ENCODE measurements at regions not wholly inside any gene's neighbourhood (a gene's known extent, or its start where the extent isn't known, plus 50 kb on each side); places are given as distances from the start of the nearest gene placed in this dataset.

GRCh38 chr3:127373441-127374085, 85.7 kb upstream of the PRR20G start:
- peaks cover 6% of the 10 kb centered on the region; the same call in 1 of the 2 replicates for H3K27me3 ChIP-seq (ENCODE audit: control insufficient read depth, insufficient read depth, low read length)
- no peaks in the 10 kb centered on the region for H3K9me1 ChIP-seq (ENCODE audit: insufficient read depth, low read length)
- no peaks in the 10 kb centered on the region for H3K79me1 ChIP-seq (ENCODE audit: low read depth in 1 of 2, low read length in 2 of 2)
- H3K9me3 ChIP-seq (ENCODE audit: control insufficient read depth, insufficient read depth, low read length), result no peaks in the 10 kb centered on the region
- no peak overlapping the region for H2BK15ac ChIP-seq (ENCODE audit: low read depth, low read length)
- intact Hi-C loops (cut with micrococcal nuclease), result no loop called here
- TF ChIP-seq, protein P1, sequence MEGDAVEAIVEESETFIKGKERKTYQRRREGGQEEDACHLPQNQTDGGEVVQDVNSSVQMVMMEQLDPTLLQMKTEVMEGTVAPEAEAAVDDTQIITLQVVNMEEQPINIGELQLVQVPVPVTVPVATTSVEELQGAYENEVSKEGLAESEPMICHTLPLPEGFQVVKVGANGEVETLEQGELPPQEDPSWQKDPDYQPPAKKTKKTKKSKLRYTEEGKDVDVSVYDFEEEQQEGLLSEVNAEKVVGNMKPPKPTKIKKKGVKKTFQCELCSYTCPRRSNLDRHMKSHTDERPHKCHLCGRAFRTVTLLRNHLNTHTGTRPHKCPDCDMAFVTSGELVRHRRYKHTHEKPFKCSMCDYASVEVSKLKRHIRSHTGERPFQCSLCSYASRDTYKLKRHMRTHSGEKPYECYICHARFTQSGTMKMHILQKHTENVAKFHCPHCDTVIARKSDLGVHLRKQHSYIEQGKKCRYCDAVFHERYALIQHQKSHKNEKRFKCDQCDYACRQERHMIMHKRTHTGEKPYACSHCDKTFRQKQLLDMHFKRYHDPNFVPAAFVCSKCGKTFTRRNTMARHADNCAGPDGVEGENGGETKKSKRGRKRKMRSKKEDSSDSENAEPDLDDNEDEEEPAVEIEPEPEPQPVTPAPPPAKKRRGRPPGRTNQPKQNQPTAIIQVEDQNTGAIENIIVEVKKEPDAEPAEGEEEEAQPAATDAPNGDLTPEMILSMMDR (conservative IDR thresholded peaks at IDR 0.05; ENCODE audit: low read depth, low read length), result no peak
- no peak for TF ChIP-seq RCOR1 (IDR thresholded peaks at IDR 0.05; ENCODE audit: insufficient replicate concordance, low read length)
- TF ChIP-seq BHLHE40 (IDR thresholded peaks at IDR 0.05; ENCODE audit: low read depth, low read length), result no peak
- TF ChIP-seq, protein P2, sequence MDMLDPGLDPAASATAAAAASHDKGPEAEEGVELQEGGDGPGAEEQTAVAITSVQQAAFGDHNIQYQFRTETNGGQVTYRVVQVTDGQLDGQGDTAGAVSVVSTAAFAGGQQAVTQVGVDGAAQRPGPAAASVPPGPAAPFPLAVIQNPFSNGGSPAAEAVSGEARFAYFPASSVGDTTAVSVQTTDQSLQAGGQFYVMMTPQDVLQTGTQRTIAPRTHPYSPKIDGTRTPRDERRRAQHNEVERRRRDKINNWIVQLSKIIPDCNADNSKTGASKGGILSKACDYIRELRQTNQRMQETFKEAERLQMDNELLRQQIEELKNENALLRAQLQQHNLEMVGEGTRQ (IDR thresholded peaks at IDR 0.05; ENCODE audit: low read depth, low read length), result no peak
- no peak for TF ChIP-seq RAD21 (IDR thresholded peaks at IDR 0.05; ENCODE audit: low read length)
- H3K23ac ChIP-seq (ENCODE audit: low read depth, low read length), result no peak overlapping the region
- ChIA-PET CTCF (interaction anchor here (0.7 kb wide), 1 partner anchor 20 kb away, joined by 3 read pairs; no protein-coding TSS in a partner anchor), POLR2A (ENCODE audit: unreplicated experiment) (no interaction called here)
- no peak overlapping the region for H2AK9ac ChIP-seq (replicated peaks; ENCODE audit: low read depth, low read length, poor library complexity)
- H3K4me3 ChIP-seq (ENCODE audit: insufficient read depth, low read depth, low read length), result no peak overlapping the region
- ATAC-seq (ENCODE audit: low read depth), result no peak
- no peak overlapping the region for H3K18ac ChIP-seq (ENCODE audit: low read depth, low read length)
- no peak overlapping the region for H2BK5ac ChIP-seq (ENCODE audit: low read depth, low read length, poor library complexity, severe bottlenecking)
- 33% methylated on average over 3 of the region's 9 CpGs; no CpG with 5 or more reads in 1 of the 2 experiments for WGBS, 2 experiments (ENCODE audit: extremely low coverage in 2 of 2, insufficient read length in 1 of 2)
- dilution Hi-C loops (cut with HindIII; ENCODE audit: low sequenced_read_pairs, unreplicated experiment), result no loop called here
- no peak overlapping the region for H4K91ac ChIP-seq (ENCODE audit: insufficient read depth, low read depth, low read length)
- H3K4me2 ChIP-seq (ENCODE audit: low read depth, low read length), result no peak overlapping the region
- no peak overlapping the region for H2AK5ac ChIP-seq (ENCODE audit: low read depth, low read length)
- H3K27ac ChIP-seq (ENCODE audit: insufficient read depth, low read length), result no peak overlapping the region
- no peaks in the 10 kb centered on the region for H3K36me3 ChIP-seq (ENCODE audit: control insufficient read depth, insufficient read depth, low read length)
- H4K8ac ChIP-seq (ENCODE audit: low read depth in 2 of 2, low read length in 2 of 2), result no peak overlapping the region
- no TSS peak for BruUV-seq (replicated peaks)
- no peak overlapping the region for H4K5ac ChIP-seq (ENCODE audit: low read depth, low read length)
- in situ Hi-C loops (cut with MboI; ENCODE audit: low sequenced_read_pairs), result no loop called here
- no peaks in the 10 kb centered on the region for H4K20me1 ChIP-seq (ENCODE audit: insufficient read depth, low read length)
- H2BK20ac ChIP-seq (ENCODE audit: low read depth, low read length), result no peak overlapping the region
- no peak for DNase-seq
- H3K9ac ChIP-seq (ENCODE audit: low read depth, low read length), result no peak overlapping the region
- no peak overlapping the region for H2BK120ac ChIP-seq (ENCODE audit: low read depth, low read length)
- H3K4me1 ChIP-seq (ENCODE audit: control insufficient read depth, insufficient read depth, low read length), result no peaks in the 10 kb centered on the region
- no peak overlapping the region for H2AFZ ChIP-seq (replicated peaks; ENCODE audit: low read length, poor library complexity)
- H3K14ac ChIP-seq (replicated peaks; ENCODE audit: low read depth, low read length), result no peak overlapping the region
- H3K56ac ChIP-seq (ENCODE audit: extremely low read depth, insufficient read depth, low read length), result no peak overlapping the region
- H3K4ac ChIP-seq (ENCODE audit: low read depth, low read length), result no peak overlapping the region

All from IMR-90 (cell line).